SU-DHL-6 (cell line): ENCODE measurements at regions not wholly inside any gene's neighbourhood (a gene's known extent, or its start where the extent isn't known, plus 50 kb on each side); places are given as distances from the start of the nearest gene placed in this dataset.

ENCODE experiments used
- EZH2phosphoT487 ChIP-seq: fragments of 200-600 bp; sonication (generic), shearing (Covaris generic); conservative IDR thresholded peaks from 2 replicates; pipeline ENCODE4 v1.6.1; 2018; ENCODE audit warnings: mild to moderate bottlenecking, antibody characterized with exemption, low read length, moderate library complexity, mixed read lengths
- TF ChIP-seq, protein P1 (sequence below): fragments of 200-600 bp; sonication (generic); IDR thresholded peaks from one replicate; pipeline ENCODE4 v1.5.1; 2017; ENCODE audit warnings: antibody characterized with exemption, mild to moderate bottlenecking, low read length, moderate library complexity; ENCODE audit not compliant: insufficient read depth, poor library complexity, severe bottlenecking

DNA sequence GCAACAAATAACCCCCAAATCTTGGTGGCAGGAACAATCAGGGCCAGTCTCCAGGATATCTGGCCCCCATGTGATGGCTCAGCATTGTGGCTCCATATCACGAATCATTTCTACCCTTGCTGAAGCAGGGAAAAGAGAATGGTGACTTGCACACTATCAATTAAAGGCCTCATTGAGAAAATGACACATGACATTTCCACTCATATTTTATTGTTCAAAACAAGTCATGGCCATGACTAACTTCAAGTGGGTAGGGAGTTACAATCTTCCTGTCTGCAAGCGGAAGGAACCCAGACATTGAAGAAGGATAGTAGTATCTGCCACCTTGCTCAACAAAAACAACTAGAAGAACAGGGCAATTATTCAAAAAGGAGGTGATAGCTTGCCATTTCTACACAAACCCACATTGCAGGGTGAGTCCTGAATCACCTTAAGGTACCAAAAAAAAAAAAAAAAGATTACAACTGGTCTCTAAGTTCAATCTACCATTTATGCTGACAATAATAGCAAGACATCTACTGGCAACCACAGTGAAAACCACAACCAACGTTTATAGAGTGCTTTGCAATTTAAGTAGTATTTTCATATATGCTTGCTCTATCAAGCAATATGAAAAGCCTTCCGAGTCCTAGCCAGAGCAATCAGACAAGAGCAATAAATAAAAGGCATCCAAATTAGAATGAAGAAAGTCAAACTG is 186.7 kb upstream of the DAPK1 start:
- TF ChIP-seq, protein P1, sequence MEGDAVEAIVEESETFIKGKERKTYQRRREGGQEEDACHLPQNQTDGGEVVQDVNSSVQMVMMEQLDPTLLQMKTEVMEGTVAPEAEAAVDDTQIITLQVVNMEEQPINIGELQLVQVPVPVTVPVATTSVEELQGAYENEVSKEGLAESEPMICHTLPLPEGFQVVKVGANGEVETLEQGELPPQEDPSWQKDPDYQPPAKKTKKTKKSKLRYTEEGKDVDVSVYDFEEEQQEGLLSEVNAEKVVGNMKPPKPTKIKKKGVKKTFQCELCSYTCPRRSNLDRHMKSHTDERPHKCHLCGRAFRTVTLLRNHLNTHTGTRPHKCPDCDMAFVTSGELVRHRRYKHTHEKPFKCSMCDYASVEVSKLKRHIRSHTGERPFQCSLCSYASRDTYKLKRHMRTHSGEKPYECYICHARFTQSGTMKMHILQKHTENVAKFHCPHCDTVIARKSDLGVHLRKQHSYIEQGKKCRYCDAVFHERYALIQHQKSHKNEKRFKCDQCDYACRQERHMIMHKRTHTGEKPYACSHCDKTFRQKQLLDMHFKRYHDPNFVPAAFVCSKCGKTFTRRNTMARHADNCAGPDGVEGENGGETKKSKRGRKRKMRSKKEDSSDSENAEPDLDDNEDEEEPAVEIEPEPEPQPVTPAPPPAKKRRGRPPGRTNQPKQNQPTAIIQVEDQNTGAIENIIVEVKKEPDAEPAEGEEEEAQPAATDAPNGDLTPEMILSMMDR = no peak
- no peak for TF ChIP-seq EZH2phosphoT487
